Esophagus squamous epithelium (tissue), 5 donors: ENCODE measurements at regions not wholly inside any gene's neighbourhood (a gene's known extent, or its start where the extent isn't known, plus 50 kb on each side); places are given as distances from the start of the nearest gene placed in this dataset.

Experiments used
- DNase-seq: peaks from one replicate; lab custom pipeline; 2025; lab: John Stamatoyannopoulos, UW
- H3K27ac ChIP-seq, 4 donors: fragments of 200-600 bp; sonication (generic); one replicate each; pipeline ENCODE4 v1.5.1; 2016 to 2019; ENCODE audit warnings: mild to moderate bottlenecking in 1 of 4
- H3K27me3 ChIP-seq, 4 donors: fragments of 200-600 bp; sonication (generic); 1 replicate in 3 of 4; 2 replicates in 1 of 4; pipeline versions ENCODE4 v1.5.1 to v1.6.0; 2017 to 2021; ENCODE audit warnings: antibody characterized with exemption in 1 of 4
- H3K36me3 ChIP-seq, 3 donors: fragments of 200-600 bp; sonication (generic); one replicate each; pipeline ENCODE4 v1.5.1; 2016 to 2019
- H3K4me1 ChIP-seq, 3 donors: fragments of 200-600 bp; sonication (generic); one replicate each; pipeline ENCODE4 v1.5.1; 2017 to 2019
- H3K4me3 ChIP-seq, 4 donors: fragments of 200-600 bp; sonication (generic); 1 replicate in 3 of 4; 2 replicates in 1 of 4; pipeline ENCODE4 v1.5.1; 2016 to 2019; ENCODE audit warnings: mild to moderate bottlenecking in 2 of 4, moderate library complexity in 1 of 4
- H3K9me3 ChIP-seq, 3 donors: fragments of 200-600 bp; sonication (generic); one replicate each; pipeline ENCODE4 v1.5.1; 2016 to 2019
- CTCF ChIP-seq, 6 experiments: fragments of 450-650 bp in 4 of 6; fragments of 200-600 bp in 2 of 6; sonication (generic) in 2 of 6; IDR thresholded peaks; one replicate each; pipeline ENCODE4 v1.5.1; 2016 to 2019; ENCODE audit warnings: antibody characterized with exemption in 6 of 6, mild to moderate bottlenecking in 4 of 6, moderate library complexity in 4 of 6
- POLR2A ChIP-seq, 4 donors: fragments of 450-650 bp; IDR thresholded peaks; one replicate each; pipeline ENCODE4 v1.6.1; 2017; ENCODE audit warnings: antibody characterized with exemption in 4 of 4, mild to moderate bottlenecking in 4 of 4, moderate library complexity in 3 of 4
- WGBS, 2 donors: methylation state at CpG; one replicate each; pipeline ENCODE4 v1.1.5; 2018; 5-methylcytosine and 5-hydroxymethylcytosine counted together
- intact Hi-C: fragments of 100-400 bp; cut with DNase I; formaldehyde crosslinking; loops from one replicate; pipeline ENCODE4 v1.15.0; 2022
- donor health status: DM: yes; HTN: yes; CAD: no.

GRCh38 chr10:86591436-86591835 lies 62.9 kb upstream of the OPN4 start:
- intact Hi-C loops: no loop called here
- DNase-seq: no peak
- H3K4me3 ChIP-seq: no peak overlapping the region
- WGBS, 2 donors: 80 to 81% methylated on average over 4 to 6 of the region's 6 CpGs
- no peaks in the 10 kb centered on the region for H3K36me3 ChIP-seq
- H3K4me1 ChIP-seq: peaks cover 0 to 4% (median 0%) of the 10 kb centered on the region in 3 donors
- H3K9me3 ChIP-seq: no peaks in the 10 kb centered on the region
- TF ChIP-seq POLR2A (IDR thresholded peaks at IDR 0.05) (no peak), CTCF (IDR thresholded peaks at IDR 0.05) (no peak)
- no peak overlapping the region for H3K27ac ChIP-seq
- H3K27me3 ChIP-seq: no peaks in the 10 kb centered on the region

GRCh38 chr10:86592413-86592812 lies 61.9 kb upstream of the OPN4 start:
- WGBS, 2 donors: no CpG with 5 or more reads among the region's 4 CpGs
- Histone ChIP-seq H3K4me3 (no peak overlapping the region), H3K27me3 (no peaks in the 10 kb centered on the region), H3K4me1 (peaks cover 0 to 4% (median 0%) of the 10 kb centered on the region in 3 donors), H3K36me3 (no peaks in the 10 kb centered on the region), H3K27ac (no peak overlapping the region), H3K9me3 (no peaks in the 10 kb centered on the region)
- TF ChIP-seq CTCF (IDR thresholded peaks at IDR 0.05): no peak
- no peak for TF ChIP-seq POLR2A (IDR thresholded peaks at IDR 0.05)
- DNase-seq: no peak
- intact Hi-C loops: no loop called here

GRCh38 chr10:86594535-86594934 lies 59.8 kb upstream of the OPN4 start:
- TF ChIP-seq CTCF (IDR thresholded peaks at IDR 0.05) (no peak), POLR2A (IDR thresholded peaks at IDR 0.05) (no peak)
- Histone ChIP-seq H3K9me3 (no peaks in the 10 kb centered on the region), H3K4me3 (no peak overlapping the region), H3K27ac (no peak overlapping the region), H3K4me1 (peaks cover 0 to 8% (median 0%) of the 10 kb centered on the region in 3 donors), H3K36me3 (no peaks in the 10 kb centered on the region), H3K27me3 (no peaks in the 10 kb centered on the region)
- no peak for DNase-seq
- WGBS, 2 donors: 62 to 70% methylated on average over 5 of the region's 5 CpGs
- intact Hi-C loops: no loop called here

- no peaks in the 10 kb centered on the region for H3K27me3 ChIP-seq
- peaks cover 0 to 14% (median 0%) of the 10 kb centered on the region in 3 donors for H3K4me1 ChIP-seq
- no peak overlapping the region for H3K27ac ChIP-seq
- no peaks in the 10 kb centered on the region for H3K9me3 ChIP-seq
- no peaks in the 10 kb centered on the region for H3K36me3 ChIP-seq
- H3K4me3 ChIP-seq: no peak overlapping the region
- no peak for TF ChIP-seq POLR2A (IDR thresholded peaks at IDR 0.05)
- TF ChIP-seq CTCF (IDR thresholded peaks at IDR 0.05): no peak
- intact Hi-C loops: no loop called here
- DNase-seq: no peak
- WGBS, 2 donors: 92 to 96% methylated on average over 4 to 5 of the region's 5 CpGs
Observed at GRCh38 chr10:86595496-86595895, 58.9 kb upstream of the OPN4 start.

- no peaks in the 10 kb centered on the region for H3K9me3 ChIP-seq
- WGBS, 2 donors: 50 to 65% methylated on average over 2 to 3 of the region's 3 CpGs
- TF ChIP-seq CTCF (IDR thresholded peaks at IDR 0.05) (no peak), POLR2A (IDR thresholded peaks at IDR 0.05) (no peak)
Observed at GRCh38 chr10:86596266-86596665, 58.1 kb upstream of the OPN4 start.

More at GRCh38 chr10:86596266-86596665, 58.1 kb upstream of the OPN4 start:
- Histone ChIP-seq H3K27ac (no peak overlapping the region), H3K27me3 (no peaks in the 10 kb centered on the region), H3K4me1 (peaks cover 0 to 14% (median 0%) of the 10 kb centered on the region in 3 donors), H3K4me3 (no peak overlapping the region), H3K36me3 (no peaks in the 10 kb centered on the region)
- no peak for DNase-seq
- intact Hi-C loops: no loop called here
